ENCODE measurements at regions not wholly inside any gene's neighbourhood (a gene's known extent, or its start where the extent isn't known, plus 50 kb on each side); places are given as distances from the start of the nearest gene placed in this dataset.
"Not testable (repeated sequence)": the region's sequence is repeated elsewhere in the genome, so short reads cannot be mapped to it uniquely, and the experiment has no call there.

DNA sequence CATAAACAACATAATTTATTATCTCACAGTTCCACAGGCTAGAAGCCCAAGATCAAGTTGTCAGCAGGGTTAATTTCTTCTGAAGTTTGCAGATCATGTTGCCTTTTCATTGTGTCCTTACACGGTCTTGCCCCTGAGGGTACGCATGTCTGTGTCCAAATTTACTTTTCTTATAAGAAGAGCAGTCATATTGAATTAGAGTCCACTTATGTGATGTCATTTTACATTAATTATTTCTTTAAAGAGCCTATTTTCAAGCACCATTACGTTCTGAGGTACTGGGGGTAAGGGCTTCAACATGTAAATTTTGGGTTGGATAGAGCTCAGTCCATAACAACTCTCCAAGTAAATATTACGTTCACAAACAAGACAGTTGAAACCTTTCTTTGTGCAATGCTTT lies 236.6 kb upstream of the OR4E1 start:
- H3F3A ChIP-seq (ENCODE audit: low read length, unreplicated experiment), result no peaks in the 10 kb centered on the region
- no peak for ATAC-seq
- peaks cover 15% of the 10 kb centered on the region for H3K4me1 ChIP-seq (ENCODE audit: insufficient read depth, low read length)
- H4K20me1 ChIP-seq (ENCODE audit: low read length), result no peaks in the 10 kb centered on the region
- DNase-seq, result no peak
- no peak overlapping the region for H3K27ac ChIP-seq (ENCODE audit: low read length)
- H3K79me2 ChIP-seq (ENCODE audit: low read length), result no peaks in the 10 kb centered on the region
- ChIA-PET POLR2A (ENCODE audit: unreplicated experiment) (no interaction called here), CTCF (no interaction called here)
- intact Hi-C loops (cut with micrococcal nuclease), result loop anchor here (10.0 kb wide), 1 partner anchor 175 kb away; no protein-coding TSS in a partner anchor
- H3K4me3 ChIP-seq (ENCODE audit: low read length), result no peak overlapping the region
- no peaks in the 10 kb centered on the region for H3K36me3 ChIP-seq (ENCODE audit: low read depth, low read length)
- H2AFZ ChIP-seq (ENCODE audit: low read length), result no peak overlapping the region
- H3K4me2 ChIP-seq (ENCODE audit: low read length), result no peak overlapping the region
- no peaks in the 10 kb centered on the region for H3K9me3 ChIP-seq (ENCODE audit: low read length)
- BruUV-seq (replicated peaks), result no TSS peak
- H3K27me3 ChIP-seq (ENCODE audit: low read length), result peaks cover 35% of the 10 kb centered on the region
- TF ChIP-seq EZH2 (IDR thresholded peaks at IDR 0.05; ENCODE audit: low read length, unreplicated experiment), result no peak
- TF ChIP-seq EZH2phosphoT487 (IDR thresholded peaks at IDR 0.05; ENCODE audit: borderline replicate concordance, low read length), result no peak
- TF ChIP-seq CTCF (conservative IDR thresholded peaks at IDR 0.05; ENCODE audit: low read depth, low read length), result no peak
- H3K9ac ChIP-seq (ENCODE audit: low read length), result no peak overlapping the region
- no peaks in the 10 kb centered on the region for H3K9me2 ChIP-seq (replicated peaks; ENCODE audit: low read length)

DNA sequence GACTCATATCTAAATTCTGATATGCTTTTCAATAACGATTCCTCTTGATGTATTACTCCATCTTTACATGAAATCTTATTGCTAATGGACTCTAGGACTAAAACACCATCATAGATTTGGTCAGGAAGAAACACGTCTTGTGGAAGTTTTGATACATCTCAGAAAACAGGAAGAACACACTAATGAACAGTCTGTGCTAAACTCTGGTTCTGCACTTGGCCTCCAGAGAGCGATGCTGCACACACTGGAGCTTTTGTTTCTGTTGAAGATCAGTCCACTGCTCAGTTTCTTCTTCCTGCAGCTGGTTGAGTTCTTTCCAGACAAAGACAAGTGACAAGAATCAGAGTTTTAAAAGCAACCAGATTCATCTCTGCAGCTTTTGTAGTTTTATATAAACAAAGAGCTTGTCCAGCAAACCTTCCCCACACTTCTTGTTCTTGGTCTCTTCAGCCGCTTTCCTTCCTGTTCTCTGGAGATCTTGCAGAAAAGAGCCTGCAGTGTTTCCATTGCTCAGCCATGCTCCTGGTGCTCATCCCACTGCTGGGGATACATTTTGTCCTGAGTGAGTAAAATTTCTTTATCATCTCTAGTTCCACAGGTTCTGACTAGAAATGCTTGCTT lies 229.1 kb upstream of the OR4E1 start:
- POLR2A ChIA-PET (ENCODE audit: unreplicated experiment), result no interaction called here
- no peak for ATAC-seq
- Histone ChIP-seq H3K27ac (ENCODE audit: low read length) (no peak overlapping the region), H3K27me3 (ENCODE audit: low read length) (peaks cover 12% of the 10 kb centered on the region; the same call in 1 of the 2 replicates), H3K4me3 (ENCODE audit: low read length) (no peak overlapping the region), H2AFZ (ENCODE audit: low read length) (no peak overlapping the region), H3K79me2 (ENCODE audit: low read length) (no peaks in the 10 kb centered on the region), H3K4me2 (ENCODE audit: low read length) (no peak overlapping the region), H3K36me3 (ENCODE audit: low read depth, low read length) (no peaks in the 10 kb centered on the region; the same call in 1 of the 2 replicates), H3K9me3 (ENCODE audit: low read length) (no peaks in the 10 kb centered on the region), H4K20me1 (ENCODE audit: low read length) (no peaks in the 10 kb centered on the region), H3K9me2 (replicated peaks; ENCODE audit: low read length) (no peaks in the 10 kb centered on the region), H3K4me1 (ENCODE audit: insufficient read depth, low read length) (no peaks in the 10 kb centered on the region), H3K9ac (ENCODE audit: low read length) (no peak overlapping the region), H3F3A (ENCODE audit: low read length, unreplicated experiment) (no peaks in the 10 kb centered on the region)
- no peak for DNase-seq
- intact Hi-C loops (cut with micrococcal nuclease), result no loop called here
- CTCF ChIA-PET, result no interaction called here
- TF ChIP-seq EZH2phosphoT487 (IDR thresholded peaks at IDR 0.05; ENCODE audit: borderline replicate concordance, low read length), result no peak
- no TSS peak for BruUV-seq (replicated peaks)

- POLR2A ChIA-PET (ENCODE audit: unreplicated experiment); DNase-seq; H3K79me2 ChIP-seq (ENCODE audit: low read length); H4K20me1 ChIP-seq (ENCODE audit: low read length); H3K9me3 ChIP-seq (ENCODE audit: low read length); H3K27ac ChIP-seq (ENCODE audit: low read length); H3K4me3 ChIP-seq (ENCODE audit: low read length); H3K36me3 ChIP-seq (ENCODE audit: low read depth, low read length); intact Hi-C loops (cut with micrococcal nuclease); H3F3A ChIP-seq (ENCODE audit: low read length, unreplicated experiment); H3K4me2 ChIP-seq (ENCODE audit: low read length); H2AFZ ChIP-seq (ENCODE audit: low read length); H3K9me2 ChIP-seq (replicated peaks; ENCODE audit: low read length); H3K4me1 ChIP-seq (ENCODE audit: insufficient read depth, low read length); BruUV-seq (replicated peaks); H3K9ac ChIP-seq (ENCODE audit: low read length); ATAC-seq; CTCF ChIA-PET: not testable (repeated sequence)
- H3K27me3 ChIP-seq (ENCODE audit: low read length), result peaks cover 48% of the 10 kb centered on the region
These were observed 221.2 kb upstream of the OR4E1 start for GRCh38 chr14:21894898-21895194.
